CD4-positive, alpha-beta T cell (primary cell): ENCODE measurements at regions not wholly inside any gene's neighbourhood (a gene's known extent, or its start where the extent isn't known, plus 50 kb on each side); places are given as distances from the start of the nearest gene placed in this dataset.

Experiments used
- ATAC-seq: fragments of 200-7000 bp; cut with Tn5 transposase; one replicate; pipeline ENCODE4 v1.10.0; 2022; ENCODE audit warnings: mild to moderate bottlenecking; ENCODE audit not compliant: poor library complexity
- CTCF ChIA-PET: fragments of 350-600 bp; sonication (Branson Sonifier 250); formaldehyde crosslinking; loops from one replicate; lab custom pipeline; 2021; ENCODE audit warnings: antibody characterized with exemption, inconsistent platforms; lab: Charles Lee
- POLR2A ChIA-PET: fragments of 350-600 bp; sonication (Branson Sonifier 250); formaldehyde crosslinking; loops from one replicate; lab custom pipeline; 2021; ENCODE audit warnings: antibody characterized with exemption, inconsistent platforms; lab: Charles Lee
- DNase-seq, 14 experiments: peaks; one replicate each; pipeline ENCODE4 v3.0.0-alpha.2; 2013 to 2020; ENCODE audit warnings: mixed read lengths in 2 of 14
- H3K27ac ChIP-seq, 2 donors: one replicate each; pipeline versions ENCODE4 v1.5.1 to v1.7.0; 2013; ENCODE audit warnings: low read length in 2 of 2, low read depth in 1 of 2, mild to moderate bottlenecking in 1 of 2
- H3K27me3 ChIP-seq, 2 experiments: 1 replicate in 1 of 2; 2 replicates in 1 of 2; pipeline versions ENCODE4 v1.6.1 to v1.7.0; 2013; ENCODE audit warnings: low read length in 2 of 2, control low read depth in 1 of 2, mild to moderate bottlenecking in 1 of 2, moderate library complexity in 1 of 2; ENCODE audit not compliant: insufficient read depth in 2 of 2, control insufficient read depth in 1 of 2
- H3K36me3 ChIP-seq: one replicate; pipeline ENCODE4 v1.6.1; 2013; ENCODE audit warnings: low read length, control low read depth; ENCODE audit not compliant: insufficient read depth
- H3K4me1 ChIP-seq: one replicate; pipeline ENCODE4 v1.6.1; 2013; ENCODE audit warnings: low read length, control low read depth; ENCODE audit not compliant: insufficient read depth
- H3K4me3 ChIP-seq: one replicate; pipeline ENCODE4 v1.5.1; 2013; ENCODE audit warnings: mild to moderate bottlenecking, low read length, moderate library complexity
- H3K9me3 ChIP-seq, 2 experiments: 1 replicate in 1 of 2; 2 replicates in 1 of 2; pipeline versions ENCODE4 v1.6.1 to v1.7.0; 2013; ENCODE audit warnings: low read length in 2 of 2, mild to moderate bottlenecking in 2 of 2, control low read depth in 1 of 2, moderate library complexity in 1 of 2; ENCODE audit not compliant: control insufficient read depth in 1 of 2, insufficient read depth in 1 of 2
- H3K27ac Mint-ChIP-seq: one replicate; pipeline ENCODE4 v1.8.0; 2020; ENCODE audit warnings: mixed read lengths
- H3K27me3 Mint-ChIP-seq: one replicate; pipeline ENCODE4 v1.8.0; 2021; ENCODE audit warnings: mixed read lengths
- H3K36me3 Mint-ChIP-seq: one replicate; pipeline ENCODE4 v1.8.0; 2021; ENCODE audit warnings: low read depth, mixed read lengths
- H3K4me1 Mint-ChIP-seq: one replicate; pipeline ENCODE4 v1.8.0; 2021; ENCODE audit warnings: low read depth, mixed read lengths
- H3K4me3 Mint-ChIP-seq: one replicate; pipeline ENCODE4 v1.8.0; 2020; ENCODE audit warnings: mild to moderate bottlenecking, mixed read lengths
- H3K9me3 Mint-ChIP-seq: one replicate; pipeline ENCODE4 v1.8.0; 2020; ENCODE audit warnings: mixed read lengths
- CTCF ChIP-seq: fragments of 200-600 bp; IDR thresholded peaks from one replicate; pipeline ENCODE4 v1.8.0; 2022; ENCODE audit warnings: antibody characterized with exemption, mild to moderate bottlenecking
- intact Hi-C, 2 experiments: fragments of 100-400 bp; cut with DNase I in 1 of 2; cut with micrococcal nuclease in 1 of 2; formaldehyde crosslinking; loops; one replicate each; pipeline versions ENCODE4 v1.15.1 to v1.9.0; 2023 to 2025; cut with DNase I, micrococcal nuclease

- DNase-seq = no peak
- ChIA-PET POLR2A (interaction anchor here (0.5 kb wide), 1 partner anchor 99 kb away, joined by 3 read pairs; no protein-coding TSS in a partner anchor), CTCF (no interaction called here)
- no peak for ATAC-seq
- Histone ChIP-seq H3K9me3 (no peaks in the 10 kb centered on the region), H3K4me3 (no peak overlapping the region), H3K27ac (no peak overlapping the region), H3K36me3 (no peaks in the 10 kb centered on the region), H3K27me3 (no peaks in the 10 kb centered on the region), H3K4me1 (no peaks in the 10 kb centered on the region)
- no peak for TF ChIP-seq CTCF
- Mint-ChIP-seq H3K9me3 (peaks cover 3% of the 10 kb centered on the region), H3K36me3 (no peaks in the 10 kb centered on the region), H3K27me3 (peaks cover 5% of the 10 kb centered on the region), H3K4me3 (no peak overlapping the region), H3K4me1 (no peaks in the 10 kb centered on the region), H3K27ac (no peak overlapping the region)
- intact Hi-C loops = no loop called here
Observed at GRCh38 chr5:35333366-35333765, 103.1 kb upstream of the PRLR start.

GRCh38 chr5:35331956-35332950 lies 102.0 kb upstream of the PRLR start:
- no peaks in the 10 kb centered on the region for H3K4me1 Mint-ChIP-seq
- Histone ChIP-seq H3K4me1 (no peaks in the 10 kb centered on the region), H3K27ac (no peak overlapping the region), H3K9me3 (no peaks in the 10 kb centered on the region), H3K36me3 (no peaks in the 10 kb centered on the region), H3K27me3 (no peaks in the 10 kb centered on the region), H3K4me3 (no peak overlapping the region)
- H3K4me3 Mint-ChIP-seq = no peak overlapping the region
- TF ChIP-seq CTCF = no peak
- no peak overlapping the region for H3K27ac Mint-ChIP-seq
- intact Hi-C loops = no loop called here
- peaks cover 3% of the 10 kb centered on the region for H3K9me3 Mint-ChIP-seq
- no peaks in the 10 kb centered on the region for H3K27me3 Mint-ChIP-seq
- DNase-seq (no peak), ATAC-seq (no peak)
- H3K36me3 Mint-ChIP-seq = no peaks in the 10 kb centered on the region
- CTCF ChIA-PET = no interaction called here
- POLR2A ChIA-PET = interaction anchor here (0.6 kb wide), 1 partner anchor 228 kb away, joined by 3 read pairs; no protein-coding TSS in a partner anchor

- Histone ChIP-seq H3K27me3 (peaks cover 0 to 8% of the 10 kb centered on the region in 2 experiments), H3K4me3 (no peak overlapping the region), H3K9me3 (peaks cover 0 to 16% of the 10 kb centered on the region in 2 experiments), H3K27ac (no peak overlapping the region), H3K4me1 (no peaks in the 10 kb centered on the region), H3K36me3 (no peaks in the 10 kb centered on the region)
- no peak overlapping the region for H3K27ac Mint-ChIP-seq
- TF ChIP-seq CTCF = no peak
- peaks cover 13% of the 10 kb centered on the region for H3K27me3 Mint-ChIP-seq
- H3K36me3 Mint-ChIP-seq = no peaks in the 10 kb centered on the region
- ATAC-seq = no peak
- CTCF ChIA-PET = no interaction called here
- POLR2A ChIA-PET = no interaction called here
- H3K4me1 Mint-ChIP-seq = no peaks in the 10 kb centered on the region
- no peak for DNase-seq
- H3K4me3 Mint-ChIP-seq = no peak overlapping the region
- intact Hi-C loops = no loop called here
- H3K9me3 Mint-ChIP-seq = no peaks in the 10 kb centered on the region
Observed at GRCh38 chr5:35325836-35326235, 95.5 kb upstream of the PRLR start.
